Kidney (tissue), 13 donors: ENCODE measurements at regions not wholly inside any gene's neighbourhood (a gene's known extent, or its start where the extent isn't known, plus 50 kb on each side); places are given as distances from the start of the nearest gene placed in this dataset.

Experiments
- DNase-seq, 5 donors: peaks; one replicate each; pipeline ENCODE4 v3.0.0-alpha.2; 2013 to 2020
- FAIRE-seq: peaks from 2 replicates; lab custom pipeline; 2012; peaks lifted over from hg19 to GRCh38; lab: Jason Lieb, UNC
- H3K27ac ChIP-seq, 2 donors: one replicate each; pipeline ENCODE4 v1.7.0; 2013; ENCODE audit warnings: low read depth in 2 of 2, low read length in 2 of 2, inconsistent platforms in 1 of 2
- H3K27me3 ChIP-seq: one replicate; pipeline ENCODE4 v1.7.1; 2013; ENCODE audit warnings: low read length, inconsistent platforms; ENCODE audit not compliant: control insufficient read depth, insufficient read depth
- H3K36me3 ChIP-seq, 3 donors: one replicate each; pipeline versions ENCODE4 v1.7.0 to v1.7.1; 2013; ENCODE audit warnings: low read length in 3 of 3, control low read depth in 1 of 3, inconsistent platforms in 1 of 3; ENCODE audit not compliant: insufficient read depth in 3 of 3, control insufficient read depth in 2 of 3
- H3K4me1 ChIP-seq, 3 donors: one replicate each; pipeline versions ENCODE4 v1.7.0 to v1.7.1; 2013; ENCODE audit warnings: low read length in 3 of 3, inconsistent platforms in 1 of 3, low read depth in 1 of 3; ENCODE audit not compliant: control insufficient read depth in 2 of 3, insufficient read depth in 2 of 3
- H3K4me3 ChIP-seq, 3 donors: one replicate each; pipeline versions ENCODE4 v1.7.0 to v1.8.1; 2013; ENCODE audit warnings: low read length in 3 of 3, control low read depth in 1 of 3, inconsistent platforms in 1 of 3
- H3K9ac ChIP-seq, 3 donors: one replicate each; pipeline versions ENCODE4 v1.7.0 to v1.7.1; 2013; ENCODE audit warnings: low read length in 3 of 3, control low read depth in 1 of 3, inconsistent platforms in 1 of 3
- H3K9me3 ChIP-seq, 3 donors: one replicate each; pipeline versions ENCODE4 v1.7.0 to v1.7.1; 2013; ENCODE audit warnings: low read length in 3 of 3, control low read depth in 1 of 3, inconsistent platforms in 1 of 3; ENCODE audit not compliant: control insufficient read depth in 2 of 3, insufficient read depth in 1 of 3
- intact Hi-C: fragments of 100-400 bp; cut with DNase I; formaldehyde crosslinking; loops from one replicate; pipeline ENCODE4 v1.11.1; 2022
- TF ChIP-seq, protein P1 (sequence below): IDR thresholded peaks from 3 replicates; pipeline ENCODE4 v1.5.1; 2012; ENCODE audit warnings: mild to moderate bottlenecking, moderate library complexity, borderline replicate concordance; ENCODE audit not compliant: insufficient read depth; ENCODE audit errors: extremely low read depth
- donor health status: control.
- donor health status: control.
- donor health status: control.
- donor health status: control.
- donor health status: control.
- donor health status: DM: yes; HTN: yes; CAD: no.
- donor health status: Normal renal cell carcinoma (clear cell type).

DNA sequence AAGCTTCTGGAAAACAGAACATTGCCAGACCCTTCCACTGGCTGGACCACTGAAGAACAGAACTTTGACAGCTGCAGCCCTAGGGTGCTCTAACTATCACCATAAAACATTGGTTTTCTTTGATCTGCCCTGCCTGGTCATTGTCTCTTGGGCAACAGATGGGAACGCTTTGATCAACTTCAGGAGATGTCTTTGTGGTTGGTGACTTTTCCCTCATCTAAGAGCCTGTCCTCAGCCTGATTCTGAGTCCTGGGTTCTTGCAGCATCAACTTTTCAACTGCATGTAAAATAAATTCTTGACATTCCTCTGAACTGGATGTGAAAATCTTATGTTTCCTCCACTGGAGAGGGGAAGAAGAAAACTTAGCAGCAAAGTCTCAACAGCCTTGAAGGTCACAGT is 53.1 kb upstream of the ZNRF2 start:
- Histone ChIP-seq H3K27ac (no peak overlapping the region), H3K4me3 (no peak overlapping the region), H3K36me3 (no peaks in the 10 kb centered on the region), H3K27me3 (no peaks in the 10 kb centered on the region), H3K9me3 (no peaks in the 10 kb centered on the region), H3K4me1 (peaks cover 0 to 7% (median 7%) of the 10 kb centered on the region in 3 donors), H3K9ac (no peak overlapping the region)
- DNase-seq (no peak), FAIRE-seq (no peak)
- intact Hi-C loops: no loop called here
- TF ChIP-seq, protein P1, sequence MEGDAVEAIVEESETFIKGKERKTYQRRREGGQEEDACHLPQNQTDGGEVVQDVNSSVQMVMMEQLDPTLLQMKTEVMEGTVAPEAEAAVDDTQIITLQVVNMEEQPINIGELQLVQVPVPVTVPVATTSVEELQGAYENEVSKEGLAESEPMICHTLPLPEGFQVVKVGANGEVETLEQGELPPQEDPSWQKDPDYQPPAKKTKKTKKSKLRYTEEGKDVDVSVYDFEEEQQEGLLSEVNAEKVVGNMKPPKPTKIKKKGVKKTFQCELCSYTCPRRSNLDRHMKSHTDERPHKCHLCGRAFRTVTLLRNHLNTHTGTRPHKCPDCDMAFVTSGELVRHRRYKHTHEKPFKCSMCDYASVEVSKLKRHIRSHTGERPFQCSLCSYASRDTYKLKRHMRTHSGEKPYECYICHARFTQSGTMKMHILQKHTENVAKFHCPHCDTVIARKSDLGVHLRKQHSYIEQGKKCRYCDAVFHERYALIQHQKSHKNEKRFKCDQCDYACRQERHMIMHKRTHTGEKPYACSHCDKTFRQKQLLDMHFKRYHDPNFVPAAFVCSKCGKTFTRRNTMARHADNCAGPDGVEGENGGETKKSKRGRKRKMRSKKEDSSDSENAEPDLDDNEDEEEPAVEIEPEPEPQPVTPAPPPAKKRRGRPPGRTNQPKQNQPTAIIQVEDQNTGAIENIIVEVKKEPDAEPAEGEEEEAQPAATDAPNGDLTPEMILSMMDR: no peak

DNA sequence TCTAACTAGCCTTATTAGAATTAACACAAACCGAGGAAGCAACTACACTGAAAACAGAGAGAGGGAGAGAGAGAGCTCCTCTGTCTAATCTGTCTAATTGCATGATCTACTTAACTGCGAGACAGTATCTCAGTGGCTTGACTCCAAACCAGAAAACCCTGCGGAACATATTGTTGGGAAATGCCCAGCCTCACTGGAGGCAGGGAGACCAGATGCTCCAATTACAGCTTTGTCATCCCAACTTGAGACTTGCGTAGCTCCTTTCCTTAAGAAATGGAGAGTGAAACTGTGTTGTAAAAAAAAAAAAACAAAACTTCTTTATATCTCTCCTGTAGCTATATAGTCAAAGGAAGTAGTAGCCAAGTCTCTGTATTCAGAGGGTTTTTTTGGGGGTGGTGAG is 52.0 kb upstream of the ZNRF2 start:
- Histone ChIP-seq H3K4me1 (no peaks in the 10 kb centered on the region), H3K27ac (no peak overlapping the region), H3K9me3 (no peaks in the 10 kb centered on the region), H3K4me3 (no peak overlapping the region), H3K27me3 (no peaks in the 10 kb centered on the region), H3K9ac (no peak overlapping the region), H3K36me3 (no peaks in the 10 kb centered on the region)
- TF ChIP-seq, protein P1: no peak
- FAIRE-seq (no peak), DNase-seq (no peak)
- intact Hi-C loops: no loop called here
